GM21737 (cell line): ENCODE measurements at regions not wholly inside any gene's neighbourhood (a gene's known extent, or its start where the extent isn't known, plus 50 kb on each side); places are given as distances from the start of the nearest gene placed in this dataset.
"Not testable (repeated sequence)": the region's sequence is repeated elsewhere in the genome, so short reads cannot be mapped to it uniquely, and the experiment has no call there.

Experiments
- ATAC-seq: cut with Tn5 transposase; IDR thresholded peaks from one replicate; pipeline ENCODE4 v1.9.1; 2021; ENCODE audit warnings: mild to moderate bottlenecking, moderate library complexity; ENCODE audit not compliant: unreplicated experiment

GRCh38 chr6:120826253-120826652 is 508.0 kb downstream of the TBC1D32 start:
- ATAC-seq, result no peak

GRCh38 chr6:120816794-120817193 is 517.5 kb downstream of the TBC1D32 start:
- no peak for ATAC-seq

- no peak for ATAC-seq
Measured at GRCh38 chr6:120805276-120805675, 529.0 kb downstream of the TBC1D32 start.

GRCh38 chr6:120804612-120805011 is 529.7 kb downstream of the TBC1D32 start:
- no peak for ATAC-seq

- no peak for ATAC-seq
Measured at GRCh38 chr6:120786682-120787081, 547.6 kb downstream of the TBC1D32 start.

- ATAC-seq, result no peak
Measured at GRCh38 chr6:120786256-120786655, 548.0 kb downstream of the TBC1D32 start.

GRCh38 chr6:120785459-120786086 is 548.7 kb downstream of the TBC1D32 start:
- ATAC-seq, result no peak

- ATAC-seq, result no peak
Measured at GRCh38 chr6:120779441-120779840, 554.8 kb downstream of the TBC1D32 start.

GRCh38 chr6:120775698-120776097 is 558.6 kb downstream of the TBC1D32 start:
- no peak for ATAC-seq

GRCh38 chr6:120774275-120774674 is 560.0 kb downstream of the TBC1D32 start:
- ATAC-seq, result no peak

- no peak for ATAC-seq
Measured at GRCh38 chr6:120771019-120771418, 563.3 kb downstream of the TBC1D32 start.

- no peak for ATAC-seq
Measured at GRCh38 chr6:120764312-120764711, 570.0 kb downstream of the TBC1D32 start.

GRCh38 chr6:120759570-120759969 is 574.7 kb downstream of the TBC1D32 start:
- ATAC-seq, result no peak

- ATAC-seq, result not testable (repeated sequence)
Measured at GRCh38 chr6:120748574-120748973, 585.7 kb downstream of the TBC1D32 start.

- ATAC-seq, result no peak
Measured at GRCh38 chr6:120736740-120737139, 597.5 kb downstream of the TBC1D32 start.

- ATAC-seq, result no peak
Measured at GRCh38 chr6:120735641-120736040, 598.6 kb downstream of the TBC1D32 start.

- no peak for ATAC-seq
Measured at GRCh38 chr6:120711255-120711654, 623.0 kb downstream of the TBC1D32 start.

GRCh38 chr6:120700001-120700400 is 634.3 kb downstream of the TBC1D32 start:
- no peak for ATAC-seq

GRCh38 chr6:120686492-120686891 is 647.8 kb downstream of the TBC1D32 start:
- no peak for ATAC-seq

- no peak for ATAC-seq
Measured at GRCh38 chr6:120682145-120682544, 652.1 kb downstream of the TBC1D32 start.

GRCh38 chr6:120681204-120681603 is 653.1 kb downstream of the TBC1D32 start:
- ATAC-seq, result no peak

- ATAC-seq, result no peak
Measured at GRCh38 chr6:120675886-120676285, 658.4 kb downstream of the TBC1D32 start.

- no peak for ATAC-seq
Measured at GRCh38 chr6:120671519-120671918, 662.8 kb downstream of the TBC1D32 start.
